ENCODE measurements at regions not wholly inside any gene's neighbourhood (a gene's known extent, or its start where the extent isn't known, plus 50 kb on each side); places are given as distances from the start of the nearest gene placed in this dataset.

GRCh38 chr3:135667061-135667460 lies 298.5 kb upstream of the PPP2R3A start:
- H3K79me2 ChIP-seq (ENCODE audit: insufficient read depth, low read depth, low read length): no peaks in the 10 kb centered on the region
- no peak overlapping the region for H2AFZ ChIP-seq (ENCODE audit: low read length)
- H3K36me3 ChIP-seq (ENCODE audit: insufficient read depth, low read length): no peaks in the 10 kb centered on the region
- H3K4me1 ChIP-seq (ENCODE audit: insufficient read depth, low read length, poor library complexity, severe bottlenecking): no peaks in the 10 kb centered on the region
- intact Hi-C loops (cut with micrococcal nuclease; ENCODE audit: unreplicated experiment): no loop called here
- TF ChIP-seq EZH2phosphoT487 (IDR thresholded peaks at IDR 0.05; ENCODE audit: borderline replicate concordance, low read depth, low read length): no peak
- no peak for TF ChIP-seq CTCF (conservative IDR thresholded peaks at IDR 0.05; ENCODE audit: low read length)
- H3K4me2 ChIP-seq (ENCODE audit: low read length): no peak overlapping the region
- H3K27ac ChIP-seq (ENCODE audit: low read depth, low read length, poor library complexity, severe bottlenecking): no peak overlapping the region
- H3K9me3 ChIP-seq (ENCODE audit: low read length): no peaks in the 10 kb centered on the region
- H3K4me3 ChIP-seq (ENCODE audit: low read depth, low read length, poor library complexity, severe bottlenecking): no peak overlapping the region
- H3K9me2 ChIP-seq (ENCODE audit: insufficient read depth, low read length): no peaks in the 10 kb centered on the region
- H4K20me1 ChIP-seq (ENCODE audit: insufficient read depth, low read length): no peaks in the 10 kb centered on the region
- ChIA-PET CTCF (ENCODE audit: unreplicated experiment) (no interaction called here), POLR2A (no interaction called here)
- BruUV-seq (replicated peaks): no TSS peak
- no peak for DNase-seq (ENCODE audit: low spot score)

- BruUV-seq (replicated peaks): no TSS peak
- H3K4me3 ChIP-seq (ENCODE audit: low read depth, low read length, poor library complexity, severe bottlenecking): no peak overlapping the region
- intact Hi-C loops (cut with micrococcal nuclease; ENCODE audit: unreplicated experiment): no loop called here
- H4K20me1 ChIP-seq (ENCODE audit: insufficient read depth, low read length): no peaks in the 10 kb centered on the region
- POLR2A ChIA-PET: no interaction called here
- no peak for DNase-seq (ENCODE audit: low spot score)
- H3K9me2 ChIP-seq (ENCODE audit: insufficient read depth, low read length): no peaks in the 10 kb centered on the region
- no peaks in the 10 kb centered on the region for H3K79me2 ChIP-seq (ENCODE audit: insufficient read depth, low read depth, low read length)
- no peak overlapping the region for H3K4me2 ChIP-seq (ENCODE audit: low read length)
- no peak for TF ChIP-seq EZH2phosphoT487 (IDR thresholded peaks at IDR 0.05; ENCODE audit: borderline replicate concordance, low read depth, low read length)
- H2AFZ ChIP-seq (ENCODE audit: low read length): no peak overlapping the region
- H3K9me3 ChIP-seq (ENCODE audit: low read length): no peaks in the 10 kb centered on the region
- no peaks in the 10 kb centered on the region for H3K4me1 ChIP-seq (ENCODE audit: insufficient read depth, low read length, poor library complexity, severe bottlenecking)
- CTCF ChIA-PET (ENCODE audit: unreplicated experiment): no interaction called here
- H3K36me3 ChIP-seq (ENCODE audit: insufficient read depth, low read length): no peaks in the 10 kb centered on the region
- H3K27ac ChIP-seq (ENCODE audit: low read depth, low read length, poor library complexity, severe bottlenecking): no peak overlapping the region
Measured at GRCh38 chr3:135674508-135674907, 291.0 kb upstream of the PPP2R3A start.

- no peaks in the 10 kb centered on the region for H3K79me2 ChIP-seq (ENCODE audit: insufficient read depth, low read depth, low read length)
- H3K36me3 ChIP-seq (ENCODE audit: insufficient read depth, low read length): no peaks in the 10 kb centered on the region
- ChIA-PET POLR2A (no interaction called here), CTCF (ENCODE audit: unreplicated experiment) (no interaction called here)
- no peak for DNase-seq (ENCODE audit: low spot score)
- H3K9me3 ChIP-seq (ENCODE audit: low read length): no peaks in the 10 kb centered on the region
- no TSS peak for BruUV-seq (replicated peaks)
- no peaks in the 10 kb centered on the region for H3K4me1 ChIP-seq (ENCODE audit: insufficient read depth, low read length, poor library complexity, severe bottlenecking)
- no peak overlapping the region for H3K27ac ChIP-seq (ENCODE audit: low read depth, low read length, poor library complexity, severe bottlenecking)
- H3K4me2 ChIP-seq (ENCODE audit: low read length): no peak overlapping the region
- H3K4me3 ChIP-seq (ENCODE audit: low read depth, low read length, poor library complexity, severe bottlenecking): no peak overlapping the region
- no peaks in the 10 kb centered on the region for H4K20me1 ChIP-seq (ENCODE audit: insufficient read depth, low read length)
- TF ChIP-seq EZH2phosphoT487 (IDR thresholded peaks at IDR 0.05; ENCODE audit: borderline replicate concordance, low read depth, low read length): no peak
- TF ChIP-seq CTCF (conservative IDR thresholded peaks at IDR 0.05; ENCODE audit: low read length): no peak
- intact Hi-C loops (cut with micrococcal nuclease; ENCODE audit: unreplicated experiment): no loop called here
- H3K9me2 ChIP-seq (ENCODE audit: insufficient read depth, low read length): no peaks in the 10 kb centered on the region
- no peak overlapping the region for H2AFZ ChIP-seq (ENCODE audit: low read length)
Measured at GRCh38 chr3:135678386-135678785, 287.1 kb upstream of the PPP2R3A start.

All from OCI-LY7 (cell line).